ENCODE measurements at regions not wholly inside any gene's neighbourhood (a gene's known extent, or its start where the extent isn't known, plus 50 kb on each side); places are given as distances from the start of the nearest gene placed in this dataset.
"Not testable (repeated sequence)": the region's sequence is repeated elsewhere in the genome, so short reads cannot be mapped to it uniquely, and the experiment has no call there.

GRCh38 chr5:32165-32564 lies 59.8 kb upstream of the PLEKHG4B start:
- Histone ChIP-seq H4K20me1 (no peaks in the 10 kb centered on the region), H3K9ac (no peak overlapping the region), H3K4me3 (no peak overlapping the region), H3K27ac (no peak overlapping the region), H3K4me2 (no peak overlapping the region), H3K36me3 (no peaks in the 10 kb centered on the region), H3K27me3 (no peaks in the 10 kb centered on the region), H3K4me1 (peaks cover 0 to 8% (median 0%) of the 10 kb centered on the region in 10 experiments; a peak in 4 of 20 replicates), H3K9me3 (replicated peaks in 1 of 11) (peaks cover 18 to 25% (median 20%) of the 10 kb centered on the region in 11 experiments)
- TF ChIP-seq Cebpa-rat (IDR thresholded peaks at IDR 0.05), result no peak

DNA sequence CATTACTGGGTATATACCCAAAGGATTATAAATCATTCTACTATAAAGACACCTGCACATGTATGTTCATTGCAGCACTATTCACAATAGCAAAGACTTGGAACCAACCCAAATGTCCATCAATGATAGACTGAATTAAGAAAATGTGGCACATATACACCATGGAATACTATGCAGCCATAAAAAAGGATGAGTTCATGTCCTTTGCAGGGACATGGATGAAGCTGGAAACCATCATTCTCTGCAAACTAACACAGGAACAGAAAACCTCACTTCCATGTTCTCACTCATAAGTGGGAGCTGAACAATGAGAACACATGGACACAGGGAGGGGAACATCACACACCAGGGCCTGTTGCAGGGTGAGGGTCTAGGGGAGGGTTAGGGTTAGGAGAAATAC lies 56.4 kb upstream of the PLEKHG4B start:
- H3K9ac ChIP-seq; H3K36me3 ChIP-seq; H3K9me3 ChIP-seq (replicated peaks in 1 of 11); H4K20me1 ChIP-seq; H3K4me2 ChIP-seq; H3K4me1 ChIP-seq; H3K27ac ChIP-seq; H3K4me3 ChIP-seq; H3K27me3 ChIP-seq: not testable (repeated sequence)

DNA sequence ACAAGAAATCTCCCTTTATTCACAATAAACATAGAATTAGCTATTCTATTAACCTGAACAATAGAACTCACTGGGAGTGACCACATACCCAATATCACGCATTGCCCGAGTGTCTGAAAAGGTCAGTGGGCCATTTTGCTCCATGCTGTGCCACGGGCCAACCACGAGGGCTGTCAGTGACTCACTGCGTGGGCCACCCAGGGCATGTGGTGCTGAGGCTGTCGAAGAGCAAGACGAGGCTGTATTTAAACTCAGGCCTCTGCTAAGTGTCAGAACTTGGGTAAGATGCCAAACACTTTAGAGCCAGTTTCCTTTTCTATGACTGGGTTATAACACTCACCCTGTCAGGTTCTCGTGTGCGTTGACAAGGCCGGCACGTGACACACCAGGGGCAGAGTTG lies 54.8 kb upstream of the PLEKHG4B start:
- not testable (repeated sequence) for H3K4me1 ChIP-seq; H4K20me1 ChIP-seq; H3K36me3 ChIP-seq; H3K27ac ChIP-seq; H3K27me3 ChIP-seq; H3K9me3 ChIP-seq (replicated peaks in 1 of 11); H3K4me2 ChIP-seq; H3K9ac ChIP-seq; H3K4me3 ChIP-seq

DNA sequence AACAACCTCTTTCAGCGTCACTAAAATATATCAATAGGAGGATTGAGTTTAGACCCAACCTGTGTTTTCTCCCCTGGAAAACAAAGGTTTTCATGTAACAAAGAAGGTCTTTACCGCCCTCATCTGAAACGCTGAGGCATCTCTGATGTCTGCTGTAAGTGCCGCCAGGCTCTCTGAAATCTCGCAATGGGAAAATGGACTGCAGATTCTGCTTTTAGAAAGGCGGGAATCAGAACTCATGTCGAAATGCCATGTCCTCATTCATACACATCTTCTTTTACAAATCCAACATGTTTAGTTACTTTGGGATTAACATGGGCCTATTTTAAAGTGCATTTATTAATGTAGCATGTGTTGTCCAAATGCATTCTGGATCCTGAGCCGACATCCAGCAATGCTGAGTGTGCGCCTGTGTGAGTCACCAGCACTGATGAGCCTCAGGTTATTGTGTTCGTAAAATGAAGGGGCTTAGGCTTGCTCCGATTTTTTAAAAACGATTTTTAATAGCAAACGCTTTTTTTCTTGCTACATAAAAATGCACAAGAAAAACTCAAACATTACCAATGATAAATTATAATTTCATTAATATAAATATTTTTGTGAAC lies 51.9 kb upstream of the PLEKHG4B start:
- no peaks in the 10 kb centered on the region for H4K20me1 ChIP-seq

More for the DNA sequence above, 51.9 kb upstream of the PLEKHG4B start:
- no peak overlapping the region for H3K27ac ChIP-seq
- H3K4me2 ChIP-seq, result no peak overlapping the region
- H3K27me3 ChIP-seq, result no peaks in the 10 kb centered on the region
- no peaks in the 10 kb centered on the region for H3K9me3 ChIP-seq (replicated peaks in 1 of 11)
- TF ChIP-seq Cebpa-rat (IDR thresholded peaks at IDR 0.05), result no peak
- no peak overlapping the region for H3K9ac ChIP-seq
- no peaks in the 10 kb centered on the region for H3K4me1 ChIP-seq
- H3K36me3 ChIP-seq, result no peaks in the 10 kb centered on the region
- H3K4me3 ChIP-seq, result no peak overlapping the region
